Activated CD8-positive, alpha-beta memory T cell treated with anti-CD3 and anti-CD28 coated beads for 48 hours (primary cell): ENCODE measurements at regions not wholly inside any gene's neighbourhood (a gene's known extent, or its start where the extent isn't known, plus 50 kb on each side); places are given as distances from the start of the nearest gene placed in this dataset.
"Not testable (repeated sequence)": the region's sequence is repeated elsewhere in the genome, so short reads cannot be mapped to it uniquely, and the experiment has no call there.

Source experiments
- DNase-seq, 3 experiments: peaks; one replicate each; pipeline ENCODE4 v3.0.0-alpha.2; 2020; ENCODE audit warnings: low read depth in 2 of 3, low spot score in 2 of 3

DNA sequence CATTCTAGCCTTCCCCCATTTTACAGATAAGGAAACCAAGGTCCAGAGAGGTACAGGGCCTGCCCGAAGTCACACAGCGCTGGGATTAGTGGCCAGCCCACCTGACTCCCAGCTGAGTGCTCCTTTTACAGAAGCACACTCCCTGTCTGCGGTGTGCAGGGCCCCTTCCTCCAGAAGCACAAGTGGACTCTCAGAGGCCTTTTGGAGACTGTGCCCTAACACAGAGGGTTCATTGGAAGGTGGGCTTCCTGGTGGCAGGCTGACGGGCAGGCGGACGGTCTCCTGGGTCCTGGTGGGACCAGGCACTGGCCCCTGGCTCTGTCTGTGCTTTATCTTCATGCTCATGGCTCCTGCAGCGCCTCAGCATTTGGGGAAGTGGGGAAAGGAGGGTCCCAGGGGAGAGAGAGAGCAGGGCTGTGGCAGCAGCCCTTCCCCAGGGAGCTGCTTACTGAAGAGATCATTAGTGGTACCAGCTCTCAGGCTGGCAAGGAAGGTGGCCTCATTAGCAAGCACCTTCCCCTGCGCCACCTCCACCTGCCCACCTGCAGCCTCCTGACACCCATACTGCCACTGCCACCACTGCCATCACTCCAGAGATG, 83.1 kb upstream of the GOLGA6L4 start:
- DNase-seq: not testable (repeated sequence)

DNA sequence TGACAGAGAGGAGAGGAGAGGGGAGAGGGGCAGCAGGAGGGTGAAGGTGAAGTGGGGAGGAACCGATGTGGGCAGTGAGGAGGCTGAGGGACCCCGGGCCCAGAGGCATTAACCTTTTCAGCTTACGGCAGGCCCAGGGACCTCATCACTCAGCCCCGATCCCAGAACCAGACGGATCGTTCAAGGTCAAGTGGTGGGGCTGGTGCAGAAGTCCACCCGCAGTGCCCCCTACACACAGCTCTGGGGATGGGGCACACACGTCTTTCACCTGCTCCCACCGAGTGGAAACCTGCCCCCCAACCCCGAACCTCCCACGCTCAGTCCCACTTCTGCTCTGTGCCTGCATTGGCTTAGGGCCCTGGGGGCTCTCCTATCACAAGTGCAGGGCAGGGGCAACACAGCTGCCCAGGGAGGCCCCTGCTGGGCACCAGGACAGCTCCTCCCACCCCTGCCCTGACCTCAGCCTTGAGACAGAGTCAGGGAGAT, 81.9 kb upstream of the GOLGA6L4 start:
- DNase-seq: not testable (repeated sequence)

DNA sequence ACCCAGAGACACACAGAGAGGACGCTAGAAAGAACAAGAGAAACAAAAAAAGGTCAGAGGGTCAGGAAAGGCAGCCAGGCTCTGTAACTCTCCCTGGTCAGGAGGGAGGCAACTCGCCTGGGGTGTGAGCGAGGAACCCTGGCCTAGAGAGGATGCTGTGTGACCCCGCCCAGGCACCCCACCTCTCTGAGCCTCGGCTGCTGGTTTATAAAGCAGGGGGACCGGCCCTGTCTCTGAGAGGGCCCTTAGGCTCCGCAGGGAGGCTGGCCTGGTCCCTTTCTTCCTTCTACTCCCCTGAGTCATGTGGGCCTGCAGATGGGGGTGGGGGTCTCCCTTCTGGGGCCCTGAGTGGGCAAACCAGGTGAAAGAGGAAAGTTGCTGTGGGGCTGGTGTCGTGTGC, 81.3 kb upstream of the GOLGA6L4 start:
- not testable (repeated sequence) for DNase-seq

DNA sequence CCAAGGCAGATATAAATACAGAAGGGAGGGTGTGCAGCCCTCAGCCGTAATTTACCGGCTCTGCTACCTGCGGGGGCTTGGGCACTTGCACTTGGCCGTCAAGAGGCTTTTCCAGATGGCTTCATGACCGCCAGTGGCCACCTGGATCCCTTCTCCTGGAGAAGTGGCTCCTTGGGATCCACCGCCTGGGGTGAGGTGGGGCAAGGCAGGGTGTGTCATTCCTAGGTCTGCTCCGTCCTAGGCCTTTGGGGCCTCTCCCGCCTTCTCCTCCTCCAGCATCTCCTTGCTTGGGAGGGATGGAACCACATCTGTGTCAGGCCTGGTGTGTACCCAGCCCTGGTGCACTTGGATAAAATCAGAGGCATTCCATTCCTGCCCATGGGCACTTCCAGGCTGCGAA, 80.8 kb upstream of the GOLGA6L4 start:
- not testable (repeated sequence) for DNase-seq

DNA sequence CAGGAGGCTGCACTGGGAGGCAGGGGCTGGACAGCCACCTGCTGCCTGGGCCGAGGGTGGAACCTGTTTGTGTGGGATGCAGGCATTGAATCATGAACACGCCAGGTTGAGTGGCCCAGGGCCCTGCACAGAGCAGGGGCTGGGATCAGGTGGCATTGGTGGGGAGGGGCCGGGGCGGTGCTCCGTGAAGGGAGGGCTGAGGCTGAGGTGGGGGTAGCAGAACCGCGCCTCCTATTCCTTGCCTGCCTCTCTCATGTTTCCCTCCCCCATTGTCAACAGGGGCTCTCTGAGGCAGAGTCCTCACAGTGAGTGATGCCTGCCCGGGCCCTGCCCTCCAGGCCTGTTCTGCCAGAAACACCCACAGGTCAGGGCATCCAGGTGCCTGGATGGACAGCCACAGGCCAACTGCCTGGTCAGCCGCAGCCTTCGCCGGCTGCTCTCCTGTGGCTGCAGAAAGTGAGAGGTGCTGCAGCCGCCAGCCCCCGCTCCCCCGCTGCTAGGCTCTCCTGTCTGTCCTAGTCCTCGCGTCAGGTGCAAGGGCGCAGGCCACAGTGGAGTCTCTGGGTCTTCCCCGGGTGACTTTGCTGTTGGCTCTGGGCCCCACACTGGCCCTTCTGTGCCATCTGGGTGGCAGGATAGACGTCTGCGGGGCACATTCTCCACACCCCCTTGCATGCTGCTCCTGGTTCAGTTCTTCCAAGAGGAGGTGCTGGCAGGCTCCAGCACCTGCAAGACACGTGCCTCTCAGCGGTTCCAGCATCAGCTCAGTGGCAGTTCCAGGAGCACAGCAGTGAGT, 79.6 kb upstream of the GOLGA6L4 start:
- DNase-seq: not testable (repeated sequence)

DNA sequence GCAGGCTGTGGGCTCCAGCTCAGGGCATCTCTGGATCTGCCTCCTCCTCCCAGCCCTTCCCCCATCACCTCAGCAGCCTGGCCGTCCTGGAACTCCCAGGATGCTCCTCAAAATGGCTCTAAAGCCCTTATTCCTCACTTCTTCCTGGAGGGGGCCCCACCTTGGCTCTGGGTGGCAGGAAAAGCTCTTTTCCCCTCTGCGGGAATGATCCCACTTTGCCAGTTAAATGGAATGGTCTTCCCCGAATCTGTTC, 79.1 kb upstream of the GOLGA6L4 start:
- DNase-seq: not testable (repeated sequence)

DNA sequence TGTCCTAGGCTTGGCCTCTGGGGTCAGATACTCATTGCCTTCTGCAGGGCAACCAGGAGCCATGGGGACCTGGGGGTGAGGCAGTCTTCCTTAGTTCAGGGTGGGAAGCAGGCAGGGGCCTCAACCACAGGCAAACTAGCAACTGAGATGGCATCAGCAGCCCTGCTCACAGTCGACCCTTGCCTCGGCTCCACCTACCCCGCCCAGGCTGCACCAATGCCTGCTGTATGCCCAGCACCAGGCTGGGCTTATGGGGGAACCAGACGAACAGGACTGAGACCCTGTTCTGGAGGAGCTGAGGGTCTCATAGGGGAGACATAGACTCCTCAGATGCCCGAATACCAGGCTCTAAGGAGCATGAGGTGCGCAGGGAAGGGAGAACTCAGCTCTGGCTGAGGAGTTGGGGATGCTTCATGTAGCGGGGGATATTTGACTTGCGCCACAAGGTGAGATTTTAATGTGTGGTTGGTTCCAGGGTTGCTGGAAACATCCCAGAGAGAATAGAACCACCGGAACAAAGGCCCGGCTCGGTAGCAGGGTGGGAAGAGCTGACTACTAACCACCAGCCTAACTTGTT, 78.4 kb upstream of the GOLGA6L4 start:
- not testable (repeated sequence) for DNase-seq

DNA sequence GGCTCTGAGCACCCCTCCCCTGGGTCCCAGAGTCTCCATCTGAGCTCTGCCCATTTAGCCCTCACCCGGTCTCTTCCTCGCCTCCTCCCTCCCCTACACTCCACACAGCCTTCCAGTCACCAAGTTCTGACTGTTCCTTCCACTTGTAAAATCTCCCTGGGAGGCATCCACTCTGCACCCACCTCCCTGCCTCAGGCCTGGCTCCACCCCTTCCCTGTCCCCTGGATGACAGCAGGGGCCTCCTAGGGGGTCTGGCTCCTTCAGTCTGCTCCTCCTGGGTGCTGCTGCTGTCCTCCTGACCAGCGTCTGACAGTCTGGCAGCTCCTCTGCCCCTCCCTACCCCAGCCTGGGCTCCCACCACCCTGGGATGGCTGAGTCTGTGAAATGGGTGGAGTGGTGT, 77.7 kb upstream of the GOLGA6L4 start:
- not testable (repeated sequence) for DNase-seq

DNA sequence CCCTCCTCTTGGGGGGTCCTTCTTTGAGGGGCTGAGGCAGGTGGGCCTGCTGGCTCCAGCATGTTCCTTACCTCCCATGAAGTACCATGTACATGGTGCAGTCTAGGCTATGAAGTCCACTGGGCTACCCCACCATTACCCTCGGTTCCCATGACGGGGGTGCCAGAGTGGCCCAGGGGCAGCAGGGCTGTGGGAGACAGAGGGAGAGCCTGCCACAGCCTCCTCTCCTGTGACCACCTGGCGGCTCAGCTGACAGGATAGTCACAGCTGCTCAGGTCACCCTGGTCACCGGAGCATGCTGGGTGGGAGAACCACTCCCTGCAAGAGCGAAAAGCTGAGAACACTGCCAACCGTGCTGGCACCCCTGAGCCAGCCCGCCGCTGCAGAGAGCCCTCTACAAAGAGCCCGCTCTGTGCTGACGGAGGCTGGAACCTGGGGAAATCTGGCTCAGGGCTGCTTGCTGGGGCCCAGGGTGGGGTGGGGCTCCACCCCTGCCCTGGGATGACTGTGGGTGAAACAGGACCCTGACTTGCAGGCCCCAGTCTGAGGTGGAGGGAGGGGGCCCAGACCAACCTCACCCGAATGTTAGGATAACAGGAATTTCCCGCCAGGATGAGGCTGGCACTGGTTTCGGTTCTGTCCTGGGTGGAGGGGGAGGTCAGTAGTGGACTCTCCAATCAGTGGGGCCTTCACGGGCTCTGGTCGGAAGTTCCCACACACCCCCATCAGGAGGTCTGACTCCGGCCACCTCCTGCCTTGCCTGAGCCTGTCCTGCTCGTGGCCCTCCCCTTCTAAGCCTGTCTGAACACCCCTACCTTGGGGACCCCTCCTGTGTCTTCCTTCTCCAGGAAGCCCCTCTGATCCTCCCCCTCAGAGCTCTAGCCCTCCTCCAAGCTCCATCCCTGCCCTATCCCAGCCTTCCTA, 76.0 kb upstream of the GOLGA6L4 start:
- not testable (repeated sequence) for DNase-seq

DNA sequence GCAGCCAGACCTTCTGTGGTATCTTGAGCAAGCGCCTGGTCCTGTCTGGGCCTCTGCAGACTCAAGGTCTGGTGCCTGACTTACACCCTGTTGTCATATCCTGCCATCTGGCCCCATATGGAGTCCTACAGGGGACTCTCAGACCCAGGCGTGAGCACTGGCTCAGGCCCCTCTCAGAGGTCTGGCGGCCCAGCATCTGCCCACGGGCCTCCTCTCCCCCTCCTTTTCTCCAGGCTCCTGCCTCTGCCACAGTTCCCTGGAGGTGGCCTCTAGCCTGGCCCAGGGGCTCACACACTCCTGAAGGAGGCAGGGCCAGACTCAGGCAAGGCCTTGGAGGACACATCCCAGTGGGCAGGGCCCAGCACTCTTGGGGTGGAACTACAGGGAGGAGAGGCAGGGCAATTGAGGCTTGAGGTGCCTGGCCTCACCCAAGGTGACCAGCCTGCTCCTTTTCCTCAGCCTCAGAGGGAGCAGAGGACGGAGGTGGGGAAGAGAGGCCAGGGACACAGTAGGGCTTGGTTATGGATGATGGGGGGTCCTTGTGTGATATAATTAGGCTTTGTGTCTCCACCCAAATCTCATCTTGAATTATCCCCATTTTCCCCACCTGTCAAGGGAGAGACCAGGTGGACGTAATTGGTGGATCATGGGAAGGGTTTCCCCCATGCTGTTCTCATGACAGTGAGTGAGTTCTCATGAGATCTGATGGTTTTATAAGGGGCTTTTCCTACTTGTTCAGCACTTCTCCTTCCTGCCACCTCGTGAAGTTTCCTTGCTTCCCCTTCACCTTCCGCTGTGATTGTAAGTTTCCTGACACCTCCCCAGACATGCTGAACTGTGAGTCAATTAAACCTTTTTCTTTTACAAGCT, 70.9 kb upstream of the GOLGA6L4 start:
- not testable (repeated sequence) for DNase-seq

DNA sequence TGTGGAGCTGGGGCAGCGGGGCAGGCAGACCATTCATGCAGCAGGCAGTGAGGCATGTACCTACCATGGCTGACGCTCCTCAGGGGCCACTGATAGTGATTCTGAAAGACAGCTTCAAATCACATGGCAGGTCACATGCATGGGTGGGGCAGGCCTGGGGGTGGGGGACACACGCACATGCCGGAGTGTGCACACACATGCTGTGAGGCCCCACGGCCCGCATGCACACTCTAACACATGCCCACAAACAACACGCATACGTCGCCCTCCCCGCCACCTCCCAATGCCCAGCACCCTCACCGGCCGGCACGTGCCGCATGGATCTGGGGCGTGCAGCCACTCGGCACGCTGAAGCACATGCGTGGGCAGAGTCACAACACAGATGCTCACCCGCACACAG, 65.5 kb upstream of the GOLGA6L4 start:
- DNase-seq: not testable (repeated sequence)

DNA sequence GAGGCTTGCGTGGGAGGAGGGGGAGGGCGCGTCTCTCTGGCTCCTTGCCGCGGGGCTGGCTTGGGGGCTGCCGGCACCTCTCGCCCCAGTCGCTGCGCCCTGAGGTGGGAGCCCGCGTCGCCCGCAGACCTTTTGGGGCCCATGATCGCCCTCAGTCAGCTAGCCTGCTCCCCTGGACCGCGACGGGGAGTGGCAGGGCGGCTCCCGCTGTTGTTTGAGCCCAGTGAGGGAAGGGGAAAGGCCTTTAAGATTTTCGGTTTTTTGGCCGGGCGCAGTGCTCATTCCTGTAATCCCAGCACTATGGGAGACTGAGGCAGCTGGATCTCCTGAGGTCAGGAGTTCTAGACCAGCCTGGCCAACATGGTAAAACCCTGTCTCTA, 62.4 kb upstream of the GOLGA6L4 start:
- not testable (repeated sequence) for DNase-seq
